ENCODE measurements at regions not wholly inside any gene's neighbourhood (a gene's known extent, or its start where the extent isn't known, plus 50 kb on each side); places are given as distances from the start of the nearest gene placed in this dataset.

- no peaks in the 10 kb centered on the region for H3K9me3 ChIP-seq
- H3K27ac ChIP-seq: no peak overlapping the region
- peak in 1 of 2 donors; percentile 79 for DNase-seq (ENCODE audit: low spot score in 2 of 2)
- H3K36me3 ChIP-seq: no peaks in the 10 kb centered on the region
- no peak overlapping the region for H3K4me3 ChIP-seq
- no peaks in the 10 kb centered on the region for H3K27me3 ChIP-seq
- H3K4me1 ChIP-seq: peaks cover 5% of the 10 kb centered on the region
- WGBS: 50% methylated on average over 2 of the region's 2 CpGs
- TF ChIP-seq POLR2AphosphoS5 (IDR thresholded peaks at IDR 0.05) (peak in 2 of 3 donors; percentile 38 to 45), POLR2A (IDR thresholded peaks at IDR 0.05) (no peak), EP300 (IDR thresholded peaks at IDR 0.05) (no peak), CTCF (IDR thresholded peaks at IDR 0.05) (no peak)
Measured at GRCh38 chr5:54761213-54761701, 224.1 kb downstream of the ESM1 start.

DNA sequence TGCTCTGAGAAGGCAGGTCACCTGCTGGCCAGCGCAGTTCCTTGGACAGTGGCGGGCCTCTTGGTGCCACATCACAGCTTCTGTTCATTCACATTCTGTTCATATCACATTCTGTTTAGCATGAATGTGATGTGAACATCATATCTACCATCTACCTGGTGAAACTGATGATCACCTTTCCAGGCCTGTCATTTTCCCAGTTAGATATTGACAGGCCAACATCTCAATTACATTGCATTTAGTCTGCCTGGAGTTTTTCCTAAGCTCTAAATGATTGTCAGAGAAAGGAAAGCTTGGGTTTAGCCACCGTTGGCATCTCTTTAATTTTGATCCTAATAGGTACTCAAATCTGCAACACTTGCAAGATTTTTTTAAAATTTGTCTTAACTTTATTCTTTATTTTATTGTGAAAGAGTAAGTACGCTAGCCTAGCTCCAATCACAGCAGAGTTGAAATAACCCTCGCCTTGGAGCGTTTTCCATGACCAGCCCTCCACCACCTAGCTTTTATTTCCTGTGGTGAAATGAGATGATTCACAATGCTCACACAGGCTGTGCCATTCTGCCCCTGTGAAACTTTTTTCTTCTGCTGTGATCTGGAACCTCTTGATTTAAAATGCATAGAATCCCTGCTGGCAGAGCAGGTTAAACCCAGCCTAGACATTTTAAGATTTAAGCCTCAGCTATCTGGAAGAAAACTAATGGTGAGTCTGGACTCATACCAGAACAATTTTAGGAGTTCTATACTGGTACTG, 225.0 kb downstream of the ESM1 start:
- TF ChIP-seq EP300 (IDR thresholded peaks at IDR 0.05) (no peak), POLR2A (IDR thresholded peaks at IDR 0.05) (no peak), CTCF (IDR thresholded peaks at IDR 0.05) (no peak), POLR2AphosphoS5 (IDR thresholded peaks at IDR 0.05) (no peak)
- H3K27me3 ChIP-seq: no peaks in the 10 kb centered on the region
- 89% methylated on average over 6 of the region's 6 CpGs for whole genome bisulfite sequencing

GRCh38 chr5:54758038-54758437, 227.4 kb downstream of the ESM1 start:
- Histone ChIP-seq H3K4me1 (peaks cover 5% of the 10 kb centered on the region), H3K4me3 (no peak overlapping the region), H3K9me3 (no peaks in the 10 kb centered on the region), H3K27ac (no peak overlapping the region), H3K36me3 (no peaks in the 10 kb centered on the region), H3K27me3 (no peaks in the 10 kb centered on the region)
- TF ChIP-seq POLR2AphosphoS5 (IDR thresholded peaks at IDR 0.05): no peak
- no peak for TF ChIP-seq POLR2A (IDR thresholded peaks at IDR 0.05)
- no peak for TF ChIP-seq CTCF (IDR thresholded peaks at IDR 0.05)
- TF ChIP-seq EP300 (IDR thresholded peaks at IDR 0.05): no peak
- DNase-seq (ENCODE audit: low spot score in 2 of 2): no peak
- 72% methylated on average over 4 of the region's 4 CpGs for WGBS

More for the DNA sequence above, 225.0 kb downstream of the ESM1 start:
- Histone ChIP-seq H3K4me1 (peaks cover 5% of the 10 kb centered on the region), H3K36me3 (no peaks in the 10 kb centered on the region), H3K9me3 (no peaks in the 10 kb centered on the region), H3K27ac (no peak overlapping the region), H3K4me3 (no peak overlapping the region)
- no peak for DNase-seq (ENCODE audit: low spot score in 2 of 2)

DNA sequence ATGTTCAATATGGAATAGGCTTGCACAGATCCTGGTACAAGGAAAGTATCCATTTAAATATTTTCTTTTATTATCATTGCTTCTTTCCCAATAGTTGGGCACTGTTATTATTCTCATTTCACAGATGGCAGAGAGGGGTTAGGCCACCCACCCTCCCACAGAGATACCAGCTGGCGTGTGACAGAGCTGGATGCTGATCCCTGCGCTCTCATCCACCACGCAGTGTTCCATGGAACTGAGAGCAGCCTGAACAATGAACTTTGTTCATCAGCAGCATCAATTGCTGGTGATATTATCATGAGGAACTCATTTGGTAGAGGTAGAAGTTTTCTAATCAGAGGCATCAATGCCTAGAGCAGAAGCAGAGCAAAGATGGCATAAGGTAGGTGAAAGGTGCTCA, 227.9 kb downstream of the ESM1 start:
- TF ChIP-seq POLR2AphosphoS5 (IDR thresholded peaks at IDR 0.05) (no peak), EP300 (IDR thresholded peaks at IDR 0.05) (no peak), CTCF (IDR thresholded peaks at IDR 0.05) (no peak), POLR2A (IDR thresholded peaks at IDR 0.05) (no peak)
- H3K4me1 ChIP-seq: peaks cover 5% of the 10 kb centered on the region
- no peaks in the 10 kb centered on the region for H3K9me3 ChIP-seq
- no peak overlapping the region for H3K4me3 ChIP-seq
- WGBS: 74% methylated on average over 3 of the region's 3 CpGs
- no peaks in the 10 kb centered on the region for H3K27me3 ChIP-seq
- no peak overlapping the region for H3K27ac ChIP-seq
- DNase-seq (ENCODE audit: low spot score in 2 of 2): no peak
- H3K36me3 ChIP-seq: no peaks in the 10 kb centered on the region

DNA sequence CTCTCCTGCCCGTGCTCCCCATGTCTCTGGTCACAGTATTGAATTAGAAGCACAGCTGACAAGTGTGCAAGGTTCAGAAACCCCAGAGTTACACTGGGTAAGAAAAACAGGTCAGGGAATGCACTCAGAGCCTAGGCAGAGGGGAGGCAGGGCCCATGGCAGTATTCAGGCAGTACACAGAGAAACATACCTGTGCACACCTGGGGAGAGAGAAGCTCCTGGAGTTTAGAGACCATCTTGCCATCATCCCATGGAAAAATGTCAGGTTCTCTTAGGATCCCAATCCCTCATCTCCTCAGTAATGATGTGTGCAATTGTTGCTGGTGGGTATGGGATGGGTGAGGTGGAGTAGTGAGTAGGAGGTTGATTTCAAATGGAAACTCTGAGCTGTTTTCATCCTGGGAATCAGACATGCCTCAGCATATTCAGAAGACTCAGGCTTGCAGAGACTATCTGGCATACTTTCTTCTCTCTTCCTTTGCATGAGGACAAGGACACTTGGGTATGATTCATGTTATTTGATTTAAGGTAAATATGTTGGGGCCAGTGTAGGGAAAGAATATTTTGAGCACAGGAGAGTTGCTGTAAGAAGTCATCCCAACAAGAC, 228.5 kb downstream of the ESM1 start:
- H3K27me3 ChIP-seq: no peaks in the 10 kb centered on the region
- H3K4me3 ChIP-seq: no peak overlapping the region
- DNase-seq (ENCODE audit: low spot score in 2 of 2): no peak
- no peak for TF ChIP-seq POLR2A (IDR thresholded peaks at IDR 0.05)
- TF ChIP-seq EP300 (IDR thresholded peaks at IDR 0.05): no peak
- no peak for TF ChIP-seq POLR2AphosphoS5 (IDR thresholded peaks at IDR 0.05)
- no peak for TF ChIP-seq CTCF (IDR thresholded peaks at IDR 0.05)
- WGBS: 100% methylated on average over 1 of the region's 1 CpG
- H3K36me3 ChIP-seq: no peaks in the 10 kb centered on the region
- H3K4me1 ChIP-seq: peaks cover 5% of the 10 kb centered on the region
- no peak overlapping the region for H3K27ac ChIP-seq
- H3K9me3 ChIP-seq: no peaks in the 10 kb centered on the region

All from suprapubic skin (tissue), 4 donors.